Mucosa of descending colon (tissue), 3 donors: ENCODE measurements at regions not wholly inside any gene's neighbourhood (a gene's known extent, or its start where the extent isn't known, plus 50 kb on each side); places are given as distances from the start of the nearest gene placed in this dataset.
A peak's percentile ranks its signal among the peaks of the same experiment; 100 is the strongest.

Experiments
- ATAC-seq: fragments of 200-7000 bp; cut with Tn5 transposase; one replicate; pipeline ENCODE4 v1.9.1; 2020; ENCODE audit warnings: mild to moderate bottlenecking, moderate library complexity
- DNase-seq, 3 donors: peaks; one replicate each; pipeline ENCODE4 v3.0.0-alpha.2; 2020
- H3K36me3 ChIP-seq: fragments of 200-600 bp; one replicate; pipeline ENCODE4 v1.8.0; 2021; ENCODE audit warnings: low read depth, mild to moderate bottlenecking
- H3K4me1 ChIP-seq: fragments of 200-600 bp; one replicate; pipeline ENCODE4 v1.8.0; 2021; ENCODE audit warnings: low read depth, mild to moderate bottlenecking
- H3K4me3 ChIP-seq: fragments of 200-600 bp; one replicate; pipeline ENCODE4 v1.8.0; 2021; ENCODE audit warnings: mild to moderate bottlenecking
- H3K9me3 ChIP-seq: fragments of 200-600 bp; one replicate; pipeline ENCODE4 v1.8.0; 2021; ENCODE audit warnings: mild to moderate bottlenecking
- CTCF ChIP-seq: fragments of 200-600 bp; IDR thresholded peaks from one replicate; pipeline ENCODE4 v1.8.0; 2022; ENCODE audit warnings: antibody characterized with exemption, mild to moderate bottlenecking
- intact Hi-C, 2 donors: fragments of 100-400 bp; cut with DNase I in 1 of 2; cut with micrococcal nuclease in 1 of 2; formaldehyde crosslinking; loops; one replicate each; pipeline versions ENCODE4 v1.11.0 to v1.11.1; 2022; cut with DNase I, micrococcal nuclease
- donor health status: DM: no; HTN: no; CAD: no; lungs with moderate emphysema.
- donor health status: DM: no; HTN: no; CAD: no.
- donor health status: DM: no; HTN: yes; CAD: no.

GRCh38 chr2:19543663-19544383 lies 185.4 kb upstream of the OSR1 start:
- intact Hi-C loops: no loop called here
- H3K4me3 ChIP-seq: no peak overlapping the region
- no peaks in the 10 kb centered on the region for H3K9me3 ChIP-seq
- DNase-seq (no peak), ATAC-seq (no peak)
- peaks cover 18% of the 10 kb centered on the region for H3K4me1 ChIP-seq
- no peaks in the 10 kb centered on the region for H3K36me3 ChIP-seq
- TF ChIP-seq CTCF: no peak

GRCh38 chr2:19542796-19543662 lies 184.6 kb upstream of the OSR1 start:
- DNase-seq (no peak), ATAC-seq (no peak)
- Histone ChIP-seq H3K36me3 (no peaks in the 10 kb centered on the region), H3K4me3 (no peak overlapping the region), H3K9me3 (no peaks in the 10 kb centered on the region), H3K4me1 (peaks cover 22% of the 10 kb centered on the region)
- TF ChIP-seq CTCF: no peak
- intact Hi-C loops: no loop called here

- no peak for ATAC-seq
- DNase-seq: no peak
- no peak for TF ChIP-seq CTCF
- peaks cover 27% of the 10 kb centered on the region for H3K4me1 ChIP-seq
- H3K9me3 ChIP-seq: no peaks in the 10 kb centered on the region
- no peaks in the 10 kb centered on the region for H3K36me3 ChIP-seq
- intact Hi-C loops: no loop called here
- no peak overlapping the region for H3K4me3 ChIP-seq
Observed at GRCh38 chr2:19541884-19542283, 183.5 kb upstream of the OSR1 start.

- DNase-seq: peak in 1 of 3 donors; percentile 42
- peak; percentile 72 for ATAC-seq
- no peak for TF ChIP-seq CTCF
- H3K4me3 ChIP-seq: no peak overlapping the region
- intact Hi-C loops: no loop called here
- no peaks in the 10 kb centered on the region for H3K36me3 ChIP-seq
- H3K4me1 ChIP-seq: peaks cover 27% of the 10 kb centered on the region
- H3K9me3 ChIP-seq: no peaks in the 10 kb centered on the region
Observed at GRCh38 chr2:19540739-19541525, 182.5 kb upstream of the OSR1 start.

- intact Hi-C loops: no loop called here
- DNase-seq (peak in 1 of 3 donors; percentile 73), ATAC-seq (peak; percentile 96)
- no peak for TF ChIP-seq CTCF
- no peaks in the 10 kb centered on the region for H3K9me3 ChIP-seq
- H3K36me3 ChIP-seq: no peaks in the 10 kb centered on the region
- H3K4me3 ChIP-seq: no peak overlapping the region
- peaks cover 27% of the 10 kb centered on the region for H3K4me1 ChIP-seq
Observed at GRCh38 chr2:19538411-19538963, 180.1 kb upstream of the OSR1 start.
